ENCODE measurements at regions not wholly inside any gene's neighbourhood (a gene's known extent, or its start where the extent isn't known, plus 50 kb on each side); places are given as distances from the start of the nearest gene placed in this dataset.

- no peak overlapping the region for H3K27ac Mint-ChIP-seq
These were observed 1198.2 kb upstream of the PCDH9 start for GRCh38 chr13:68428292-68428691.

GRCh38 chr13:68417801-68418200 lies 1187.7 kb upstream of the PCDH9 start:
- Mint-ChIP-seq H3K9me3 (peaks cover 12% of the 10 kb centered on the region), H3K4me1 (no peaks in the 10 kb centered on the region), H3K4me3 (no peak overlapping the region), H3K36me3 (ENCODE audit: low read depth) (no peaks in the 10 kb centered on the region), H3K27me3 (no peaks in the 10 kb centered on the region), H3K27ac (no peak overlapping the region)
- DNase-seq: no peak
- intact Hi-C loops (cut with micrococcal nuclease): no loop called here

More at GRCh38 chr13:68428292-68428691, 1198.2 kb upstream of the PCDH9 start:
- intact Hi-C loops (cut with micrococcal nuclease): no loop called here
- DNase-seq: no peak
- Mint-ChIP-seq H3K4me1 (no peaks in the 10 kb centered on the region), H3K4me3 (no peak overlapping the region), H3K9me3 (peaks cover 7% of the 10 kb centered on the region), H3K36me3 (ENCODE audit: low read depth) (no peaks in the 10 kb centered on the region), H3K27me3 (no peaks in the 10 kb centered on the region)

DNA sequence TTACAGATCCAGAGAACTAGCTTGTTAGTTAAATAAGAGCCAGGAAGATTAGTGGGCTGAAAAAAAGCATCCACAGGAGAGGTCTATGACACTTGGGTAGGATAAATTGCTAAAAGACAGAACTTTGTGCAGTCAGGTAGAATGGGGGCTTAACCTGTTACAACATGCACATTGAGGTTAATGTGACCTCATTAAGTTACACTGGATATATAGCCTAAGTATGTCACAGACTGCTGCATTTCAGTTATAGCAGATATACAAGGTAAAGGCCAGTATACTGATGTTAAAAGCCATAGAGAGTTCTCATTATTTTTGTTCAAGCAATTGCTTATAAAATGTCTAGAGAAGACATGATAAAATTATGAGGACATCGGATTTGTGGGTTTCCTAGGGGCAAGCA lies 1179.9 kb upstream of the PCDH9 start:
- Mint-ChIP-seq H3K4me1 (no peaks in the 10 kb centered on the region), H3K36me3 (ENCODE audit: low read depth) (no peaks in the 10 kb centered on the region), H3K27ac (no peak overlapping the region), H3K27me3 (no peaks in the 10 kb centered on the region), H3K4me3 (no peak overlapping the region), H3K9me3 (peaks cover under 1% of the 10 kb centered on the region)
- intact Hi-C loops (cut with micrococcal nuclease): no loop called here
- DNase-seq: no peak

DNA sequence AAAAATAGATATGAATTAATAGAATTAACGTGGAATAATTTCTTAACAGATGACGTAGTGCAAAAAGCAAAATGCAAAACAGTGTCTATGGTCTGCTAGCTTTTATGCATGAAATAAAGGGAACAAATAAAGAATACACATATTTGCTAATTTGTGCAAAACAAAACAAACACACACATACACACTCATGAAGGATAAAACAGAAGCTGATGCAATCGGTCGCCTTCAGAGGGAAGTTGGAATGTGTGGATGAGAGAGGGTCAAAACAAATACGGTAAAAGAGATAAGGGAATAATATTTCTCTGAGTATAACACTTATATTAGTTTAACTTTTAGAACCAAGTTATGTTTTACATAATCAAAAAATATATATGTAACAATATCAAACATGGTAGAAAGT lies 1160.9 kb upstream of the PCDH9 start:
- DNase-seq: no peak
- Mint-ChIP-seq H3K4me1 (no peaks in the 10 kb centered on the region), H3K36me3 (ENCODE audit: low read depth) (no peaks in the 10 kb centered on the region), H3K27ac (no peak overlapping the region), H3K9me3 (peaks cover 4% of the 10 kb centered on the region), H3K4me3 (no peak overlapping the region), H3K27me3 (no peaks in the 10 kb centered on the region)
- intact Hi-C loops (cut with micrococcal nuclease): no loop called here

- no peaks in the 10 kb centered on the region for H3K36me3 Mint-ChIP-seq (ENCODE audit: low read depth)
- intact Hi-C loops (cut with micrococcal nuclease): no loop called here
These were observed 1156.7 kb upstream of the PCDH9 start for GRCh38 chr13:68386808-68387207.

DNA sequence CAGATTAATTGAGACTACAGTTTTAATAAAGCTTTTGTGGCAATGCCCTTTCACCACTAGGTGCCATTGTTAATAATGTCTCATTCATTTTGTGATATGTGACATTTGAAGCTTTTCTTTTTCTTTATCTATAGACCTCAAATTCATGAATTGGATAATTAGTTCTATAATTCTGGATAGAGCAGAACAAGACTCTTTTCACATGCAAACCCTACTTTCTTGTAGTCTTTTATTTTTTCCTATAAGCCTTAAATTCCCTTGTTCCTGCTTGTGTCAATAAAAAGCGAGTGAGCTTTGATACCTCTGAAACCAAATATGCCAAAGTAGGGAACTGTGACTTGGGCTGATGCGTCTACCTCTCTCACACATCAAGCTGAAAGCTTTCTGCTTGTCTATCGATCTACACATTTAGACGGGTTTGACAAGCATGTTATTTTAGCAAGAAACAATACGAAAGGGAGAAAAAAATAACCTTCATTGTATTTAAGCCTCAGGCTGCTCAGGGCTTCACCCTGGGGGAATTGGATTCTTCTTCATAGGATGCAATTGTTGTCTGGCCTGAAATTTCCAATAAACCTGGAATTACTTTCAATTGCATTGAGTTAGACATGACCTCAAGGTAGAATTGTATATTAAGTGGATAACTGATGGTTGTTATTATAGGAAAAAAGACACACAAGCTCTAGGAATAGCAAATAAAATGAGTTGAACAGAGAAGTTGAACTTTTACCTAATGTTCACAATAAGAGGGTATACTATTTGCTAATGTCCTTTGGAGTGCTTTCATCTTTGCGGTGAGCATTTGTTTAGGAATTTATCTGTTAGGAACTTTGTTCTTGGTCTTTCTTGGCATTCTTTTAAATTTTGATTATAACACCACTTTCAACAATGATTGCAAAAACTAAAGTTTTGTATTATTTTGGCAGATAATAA lies 1150.2 kb upstream of the PCDH9 start:
- intact Hi-C loops (cut with micrococcal nuclease): no loop called here
- Mint-ChIP-seq H3K27ac (no peak overlapping the region), H3K36me3 (ENCODE audit: low read depth) (no peaks in the 10 kb centered on the region), H3K4me1 (no peaks in the 10 kb centered on the region), H3K27me3 (no peaks in the 10 kb centered on the region), H3K9me3 (peaks cover 3% of the 10 kb centered on the region), H3K4me3 (no peak overlapping the region)
- DNase-seq: no peak

More at GRCh38 chr13:68386808-68387207, 1156.7 kb upstream of the PCDH9 start:
- Mint-ChIP-seq H3K4me1 (no peaks in the 10 kb centered on the region), H3K27ac (no peak overlapping the region), H3K4me3 (no peak overlapping the region), H3K9me3 (peaks cover 7% of the 10 kb centered on the region), H3K27me3 (no peaks in the 10 kb centered on the region)
- no peak for DNase-seq

DNA sequence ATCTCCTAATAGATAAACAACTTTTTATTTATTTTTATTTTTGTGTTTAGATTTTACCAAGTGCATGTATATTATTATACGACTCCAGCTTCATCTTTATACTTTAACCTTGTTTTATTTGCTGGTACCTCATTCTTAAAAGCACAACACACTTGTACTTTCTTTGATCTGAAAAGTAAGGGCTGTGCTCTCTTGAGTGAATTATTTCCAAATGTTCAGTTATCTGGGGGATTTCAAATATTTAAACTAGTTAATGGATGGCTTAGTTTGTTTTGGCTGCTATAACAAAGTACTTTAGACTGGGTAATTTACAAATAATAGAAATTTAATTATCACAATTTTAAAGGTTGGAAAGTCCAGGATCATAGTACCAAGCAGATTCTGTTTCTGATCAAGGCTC lies 1148.2 kb upstream of the PCDH9 start:
- no peak overlapping the region for H3K4me3 Mint-ChIP-seq
- H3K27ac Mint-ChIP-seq: no peak overlapping the region
- H3K36me3 Mint-ChIP-seq (ENCODE audit: low read depth): no peaks in the 10 kb centered on the region
- intact Hi-C loops (cut with micrococcal nuclease): no loop called here
- DNase-seq: no peak
- no peaks in the 10 kb centered on the region for H3K27me3 Mint-ChIP-seq
- H3K4me1 Mint-ChIP-seq: no peaks in the 10 kb centered on the region
- H3K9me3 Mint-ChIP-seq: peaks cover 3% of the 10 kb centered on the region

DNA sequence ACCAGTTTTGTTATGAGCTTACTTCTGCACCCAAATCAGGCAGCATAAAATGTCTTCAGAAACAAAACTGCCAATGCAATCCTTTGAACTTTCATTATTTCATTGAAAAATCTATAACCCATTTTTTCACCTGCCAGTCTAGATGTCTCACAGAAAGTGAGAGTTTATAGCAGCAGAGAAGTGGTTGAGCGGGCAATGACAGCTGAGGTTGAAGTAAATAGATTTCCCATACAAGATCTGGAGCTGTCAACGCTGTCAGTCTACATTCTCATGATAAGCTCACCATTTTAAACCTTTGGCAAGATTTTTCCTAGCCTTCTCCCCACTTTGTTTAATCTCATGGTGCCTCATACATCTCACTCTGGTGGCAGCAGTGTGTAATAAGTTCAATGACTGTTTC lies 1144.9 kb upstream of the PCDH9 start:
- Mint-ChIP-seq H3K36me3 (ENCODE audit: low read depth) (no peaks in the 10 kb centered on the region), H3K27ac (no peak overlapping the region), H3K4me1 (no peaks in the 10 kb centered on the region), H3K4me3 (no peak overlapping the region), H3K9me3 (no peaks in the 10 kb centered on the region), H3K27me3 (no peaks in the 10 kb centered on the region)
- intact Hi-C loops (cut with micrococcal nuclease): no loop called here
- DNase-seq: no peak

DNA sequence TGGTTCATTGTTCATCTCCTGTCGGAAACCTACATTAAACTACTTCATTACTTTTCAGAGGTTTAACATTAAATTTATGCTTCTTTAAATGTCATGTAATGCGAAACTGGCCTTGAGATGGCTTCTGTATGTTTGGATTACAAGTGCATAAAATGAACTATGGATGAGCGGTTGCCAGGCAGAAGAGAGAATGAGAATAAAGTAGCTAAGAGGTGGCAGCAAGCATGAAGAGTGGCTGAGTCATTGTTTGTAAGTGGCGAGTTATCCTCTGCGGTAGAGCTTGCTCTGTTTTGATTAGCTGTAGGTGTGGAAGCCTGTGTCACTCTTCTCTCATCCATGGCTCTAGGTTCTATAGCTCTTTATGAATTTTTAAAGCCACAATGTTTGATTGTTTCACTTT lies 1139.6 kb upstream of the PCDH9 start:
- peaks cover 7% of the 10 kb centered on the region for H3K9me3 Mint-ChIP-seq
- DNase-seq: no peak
- H3K27me3 Mint-ChIP-seq: no peaks in the 10 kb centered on the region
- intact Hi-C loops (cut with micrococcal nuclease): loop anchor here (10.0 kb wide), 1 partner anchor 515 kb away; no protein-coding TSS in a partner anchor
- no peaks in the 10 kb centered on the region for H3K4me1 Mint-ChIP-seq
- H3K4me3 Mint-ChIP-seq: no peak overlapping the region
- H3K27ac Mint-ChIP-seq: no peak overlapping the region
- no peaks in the 10 kb centered on the region for H3K36me3 Mint-ChIP-seq (ENCODE audit: low read depth)

- no peak overlapping the region for H3K27ac Mint-ChIP-seq
- peaks cover 7% of the 10 kb centered on the region for H3K9me3 Mint-ChIP-seq
- H3K36me3 Mint-ChIP-seq (ENCODE audit: low read depth): no peaks in the 10 kb centered on the region
- H3K4me3 Mint-ChIP-seq: no peak overlapping the region
- DNase-seq: no peak
- no peaks in the 10 kb centered on the region for H3K4me1 Mint-ChIP-seq
- intact Hi-C loops (cut with micrococcal nuclease): loop anchor here (10.0 kb wide), 1 partner anchor 514 kb away; no protein-coding TSS in a partner anchor
- no peaks in the 10 kb centered on the region for H3K27me3 Mint-ChIP-seq
These were observed 1138.8 kb upstream of the PCDH9 start for GRCh38 chr13:68368922-68369321.

- intact Hi-C loops (cut with micrococcal nuclease): no loop called here
- Mint-ChIP-seq H3K9me3 (peaks cover under 1% of the 10 kb centered on the region), H3K36me3 (ENCODE audit: low read depth) (no peaks in the 10 kb centered on the region), H3K27ac (no peak overlapping the region), H3K4me3 (no peak overlapping the region), H3K4me1 (no peaks in the 10 kb centered on the region), H3K27me3 (no peaks in the 10 kb centered on the region)
- DNase-seq: no peak
These were observed 1129.0 kb upstream of the PCDH9 start for GRCh38 chr13:68359105-68359504.

- Mint-ChIP-seq H3K4me3 (no peak overlapping the region), H3K27me3 (no peaks in the 10 kb centered on the region), H3K27ac (no peak overlapping the region), H3K36me3 (ENCODE audit: low read depth) (no peaks in the 10 kb centered on the region), H3K4me1 (no peaks in the 10 kb centered on the region), H3K9me3 (peaks cover 8% of the 10 kb centered on the region)
- DNase-seq: no peak
- intact Hi-C loops (cut with micrococcal nuclease): no loop called here
These were observed 1128.2 kb upstream of the PCDH9 start for GRCh38 chr13:68358294-68358705.

- H3K4me1 Mint-ChIP-seq: no peaks in the 10 kb centered on the region
- no peak overlapping the region for H3K4me3 Mint-ChIP-seq
- intact Hi-C loops (cut with micrococcal nuclease): no loop called here
- no peak overlapping the region for H3K27ac Mint-ChIP-seq
- DNase-seq: no peak
- no peaks in the 10 kb centered on the region for H3K36me3 Mint-ChIP-seq (ENCODE audit: low read depth)
- no peaks in the 10 kb centered on the region for H3K27me3 Mint-ChIP-seq
- peaks cover 13% of the 10 kb centered on the region for H3K9me3 Mint-ChIP-seq
These were observed 1120.4 kb upstream of the PCDH9 start for GRCh38 chr13:68350554-68350953.

DNA sequence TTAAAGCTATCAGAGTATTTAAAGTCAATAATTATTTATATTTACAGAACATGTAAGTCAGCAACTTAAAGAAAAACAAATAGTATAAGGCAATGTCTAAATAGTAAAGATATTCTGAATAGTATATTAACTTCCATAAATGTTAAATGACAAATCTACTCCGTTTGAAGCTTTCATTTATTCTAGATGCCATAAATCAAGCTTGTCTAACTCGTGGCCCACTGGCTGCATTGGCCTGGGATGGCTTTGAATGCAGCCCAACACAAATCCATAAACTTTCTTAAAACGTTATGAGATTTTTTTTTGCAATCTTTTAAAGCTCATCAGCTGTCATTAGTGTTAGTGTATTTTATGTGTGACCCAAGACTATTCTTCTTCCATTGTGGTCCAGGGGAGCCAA lies 1117.1 kb upstream of the PCDH9 start:
- no peak overlapping the region for H3K27ac Mint-ChIP-seq
- no peak overlapping the region for H3K4me3 Mint-ChIP-seq

More for the DNA sequence above, 1117.1 kb upstream of the PCDH9 start:
- H3K27me3 Mint-ChIP-seq: no peaks in the 10 kb centered on the region
- H3K36me3 Mint-ChIP-seq (ENCODE audit: low read depth): no peaks in the 10 kb centered on the region
- DNase-seq: no peak
- intact Hi-C loops (cut with micrococcal nuclease): no loop called here
- peaks cover 13% of the 10 kb centered on the region for H3K9me3 Mint-ChIP-seq
- no peaks in the 10 kb centered on the region for H3K4me1 Mint-ChIP-seq
